Panc1 (cell line): ENCODE measurements at regions not wholly inside any gene's neighbourhood (a gene's known extent, or its start where the extent isn't known, plus 50 kb on each side); places are given as distances from the start of the nearest gene placed in this dataset.

Experiments used
- ATAC-seq: fragments of 200-7000 bp; cut with Tn5 transposase; 2 replicates; pipeline ENCODE4 v1.9.1; 2020; ENCODE audit warnings: mild to moderate bottlenecking, moderate library complexity
- BruUV-seq: library from RNA; stranded (reverse); fragments of 400-500 nt; replicated peaks from 2 replicates; lab custom pipeline; 2021; lab: Mats Ljungman, UMichigan
- CTCF ChIA-PET: fragments of 300-600 bp; sonication (Branson Sonifier 250); formaldehyde crosslinking; loops from one replicate; lab custom pipeline; 2022; ENCODE audit warnings: antibody characterized with exemption; lab: Charles Lee
- POLR2A ChIA-PET: fragments of 300-600 bp; sonication (Branson Sonifier 250); formaldehyde crosslinking; loops from one replicate; lab custom pipeline; 2022; ENCODE audit warnings: antibody characterized with exemption; lab: Charles Lee
- DNase-seq: peaks from one replicate; pipeline ENCODE4 v3.0.0-alpha.2; 2010; ENCODE audit warnings: low read depth, low spot score
- H3K27ac ChIP-seq: 2 replicates; pipeline ENCODE4 v1.5.1; 2011; ENCODE audit warnings: mild to moderate bottlenecking, low read length, inconsistent platforms
- H3K27me3 ChIP-seq: fragments of 200-500 bp; sonication (Bioruptor generic); 2 replicates; pipeline ENCODE4 v1.6.0; 2014; ENCODE audit warnings: low read length, inconsistent platforms; ENCODE audit not compliant: control insufficient read depth, insufficient read depth
- H3K36me3 ChIP-seq: fragments of 200-500 bp; sonication (Bioruptor generic); 2 replicates; pipeline ENCODE4 v1.5.1; 2014; ENCODE audit warnings: inconsistent platforms, mild to moderate bottlenecking, low read length, moderate library complexity; ENCODE audit not compliant: control insufficient read depth, insufficient read depth
- H3K4me1 ChIP-seq: 2 replicates; pipeline ENCODE4 v1.5.1; 2011; ENCODE audit warnings: inconsistent platforms, mild to moderate bottlenecking, low read length, moderate library complexity; ENCODE audit not compliant: control insufficient read depth, insufficient read depth
- H3K4me3 ChIP-seq, 2 experiments: 2 replicates each; pipeline ENCODE4 v1.5.1; 2011 to 2012; ENCODE audit warnings: low read depth in 2 of 2, low read length in 2 of 2, mild to moderate bottlenecking in 2 of 2, inconsistent platforms in 1 of 2, moderate library complexity in 1 of 2
- H3K9me3 ChIP-seq: fragments of 200-500 bp; sonication (Bioruptor generic); 2 replicates; pipeline ENCODE4 v1.5.1; 2014; ENCODE audit warnings: low read depth, mild to moderate bottlenecking, inconsistent platforms, low read length, moderate library complexity; ENCODE audit not compliant: control insufficient read depth, insufficient read depth
- POLR2AphosphoS5 ChIP-seq: IDR thresholded peaks from 2 replicates; pipeline ENCODE4 v1.6.1; 2012; ENCODE audit warnings: mild to moderate bottlenecking, low read depth, low read length, moderate library complexity
- SIN3A ChIP-seq: IDR thresholded peaks from 2 replicates; pipeline ENCODE4 v1.6.1; 2012; ENCODE audit warnings: low read depth, mild to moderate bottlenecking, low read length, moderate library complexity, borderline replicate concordance; ENCODE audit not compliant: insufficient read depth
- TCF7L2 ChIP-seq: IDR thresholded peaks from 2 replicates; pipeline ENCODE4 v1.6.1; 2011; ENCODE audit warnings: mild to moderate bottlenecking, low read depth, low read length, inconsistent platforms
- in situ Hi-C: cut with HindIII; loops from 2 replicates; pipeline ENCODE4 v1.10.0; 2016; ENCODE audit warnings: low sequenced_read_pairs, low pct_unique_long_range_greater_than_20kb
- intact Hi-C: fragments of 100-400 bp; cut with micrococcal nuclease; formaldehyde crosslinking; loops from one replicate; pipeline ENCODE4 v1.10.0; 2022; ENCODE audit not compliant: unreplicated experiment
- TF ChIP-seq, protein P1 (sequence below): fragments of 450-650 bp; IDR thresholded peaks from 2 replicates; pipeline ENCODE4 v1.5.1; 2017; ENCODE audit warnings: mild to moderate bottlenecking
- TF ChIP-seq, protein P2 (sequence below), 2 experiments: IDR thresholded peaks; 2 replicates each; pipeline ENCODE4 v1.6.1; 2011 to 2012; ENCODE audit warnings: low read depth in 2 of 2, control low read depth in 1 of 2, low read length in 1 of 2, mild to moderate bottlenecking in 1 of 2, moderate library complexity in 1 of 2; ENCODE audit not compliant: insufficient read depth in 1 of 2

DNA sequence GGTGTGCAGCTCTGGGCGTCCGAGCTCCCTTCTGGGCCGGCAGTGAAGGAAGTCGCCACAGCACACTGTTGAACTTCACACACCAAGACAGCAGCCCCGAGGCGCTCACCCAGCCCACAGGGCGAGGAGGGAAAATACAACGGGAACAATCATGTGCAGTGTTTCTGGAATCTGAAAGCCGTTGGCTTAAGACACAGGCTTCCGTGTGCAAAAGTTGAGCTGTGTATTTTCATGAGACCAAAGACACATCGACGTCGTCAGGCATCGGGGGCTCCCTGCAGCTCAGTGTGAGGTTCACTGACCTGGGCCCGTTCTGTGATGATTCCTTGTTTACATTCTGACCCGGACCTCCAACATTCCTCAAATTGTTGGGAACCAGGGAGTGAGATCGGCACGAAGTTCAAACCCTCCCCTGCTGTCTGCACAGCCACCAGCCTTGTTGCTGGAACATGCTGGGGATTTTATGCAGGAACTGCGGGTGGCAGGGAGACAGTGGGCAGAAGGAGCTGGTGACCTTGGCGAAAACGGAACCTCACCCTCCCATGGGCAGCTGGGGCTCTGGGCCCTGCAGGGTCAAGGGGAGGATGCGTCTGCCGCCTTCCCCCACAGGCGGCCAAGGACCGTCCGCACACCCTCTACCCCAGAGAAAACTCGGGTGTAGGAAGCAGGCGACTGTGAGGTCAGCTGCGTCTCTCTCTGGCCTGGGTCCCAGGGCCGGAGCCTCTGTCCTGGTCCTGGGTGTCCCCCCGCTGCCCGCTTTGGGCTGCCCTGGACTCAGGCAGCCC lies 72.2 kb downstream of the METRNL start:
- POLR2A ChIA-PET = no interaction called here
- Histone ChIP-seq H3K36me3 (no peaks in the 10 kb centered on the region), H3K27me3 (peaks cover 5% of the 10 kb centered on the region), H3K4me1 (peaks cover 12% of the 10 kb centered on the region), H3K4me3 (no peak overlapping the region), H3K9me3 (no peaks in the 10 kb centered on the region), H3K27ac (peak overlapping the region; percentile 31)
- in situ Hi-C loops = no loop called here
- BruUV-seq = no TSS peak
- TF ChIP-seq, protein P1, sequence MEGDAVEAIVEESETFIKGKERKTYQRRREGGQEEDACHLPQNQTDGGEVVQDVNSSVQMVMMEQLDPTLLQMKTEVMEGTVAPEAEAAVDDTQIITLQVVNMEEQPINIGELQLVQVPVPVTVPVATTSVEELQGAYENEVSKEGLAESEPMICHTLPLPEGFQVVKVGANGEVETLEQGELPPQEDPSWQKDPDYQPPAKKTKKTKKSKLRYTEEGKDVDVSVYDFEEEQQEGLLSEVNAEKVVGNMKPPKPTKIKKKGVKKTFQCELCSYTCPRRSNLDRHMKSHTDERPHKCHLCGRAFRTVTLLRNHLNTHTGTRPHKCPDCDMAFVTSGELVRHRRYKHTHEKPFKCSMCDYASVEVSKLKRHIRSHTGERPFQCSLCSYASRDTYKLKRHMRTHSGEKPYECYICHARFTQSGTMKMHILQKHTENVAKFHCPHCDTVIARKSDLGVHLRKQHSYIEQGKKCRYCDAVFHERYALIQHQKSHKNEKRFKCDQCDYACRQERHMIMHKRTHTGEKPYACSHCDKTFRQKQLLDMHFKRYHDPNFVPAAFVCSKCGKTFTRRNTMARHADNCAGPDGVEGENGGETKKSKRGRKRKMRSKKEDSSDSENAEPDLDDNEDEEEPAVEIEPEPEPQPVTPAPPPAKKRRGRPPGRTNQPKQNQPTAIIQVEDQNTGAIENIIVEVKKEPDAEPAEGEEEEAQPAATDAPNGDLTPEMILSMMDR = no peak
- TF ChIP-seq, protein P2, sequence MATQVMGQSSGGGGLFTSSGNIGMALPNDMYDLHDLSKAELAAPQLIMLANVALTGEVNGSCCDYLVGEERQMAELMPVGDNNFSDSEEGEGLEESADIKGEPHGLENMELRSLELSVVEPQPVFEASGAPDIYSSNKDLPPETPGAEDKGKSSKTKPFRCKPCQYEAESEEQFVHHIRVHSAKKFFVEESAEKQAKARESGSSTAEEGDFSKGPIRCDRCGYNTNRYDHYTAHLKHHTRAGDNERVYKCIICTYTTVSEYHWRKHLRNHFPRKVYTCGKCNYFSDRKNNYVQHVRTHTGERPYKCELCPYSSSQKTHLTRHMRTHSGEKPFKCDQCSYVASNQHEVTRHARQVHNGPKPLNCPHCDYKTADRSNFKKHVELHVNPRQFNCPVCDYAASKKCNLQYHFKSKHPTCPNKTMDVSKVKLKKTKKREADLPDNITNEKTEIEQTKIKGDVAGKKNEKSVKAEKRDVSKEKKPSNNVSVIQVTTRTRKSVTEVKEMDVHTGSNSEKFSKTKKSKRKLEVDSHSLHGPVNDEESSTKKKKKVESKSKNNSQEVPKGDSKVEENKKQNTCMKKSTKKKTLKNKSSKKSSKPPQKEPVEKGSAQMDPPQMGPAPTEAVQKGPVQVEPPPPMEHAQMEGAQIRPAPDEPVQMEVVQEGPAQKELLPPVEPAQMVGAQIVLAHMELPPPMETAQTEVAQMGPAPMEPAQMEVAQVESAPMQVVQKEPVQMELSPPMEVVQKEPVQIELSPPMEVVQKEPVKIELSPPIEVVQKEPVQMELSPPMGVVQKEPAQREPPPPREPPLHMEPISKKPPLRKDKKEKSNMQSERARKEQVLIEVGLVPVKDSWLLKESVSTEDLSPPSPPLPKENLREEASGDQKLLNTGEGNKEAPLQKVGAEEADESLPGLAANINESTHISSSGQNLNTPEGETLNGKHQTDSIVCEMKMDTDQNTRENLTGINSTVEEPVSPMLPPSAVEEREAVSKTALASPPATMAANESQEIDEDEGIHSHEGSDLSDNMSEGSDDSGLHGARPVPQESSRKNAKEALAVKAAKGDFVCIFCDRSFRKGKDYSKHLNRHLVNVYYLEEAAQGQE (IDR thresholded peaks at IDR 0.05; ENCODE audit: insufficient read depth in 1 of 2, low read depth in 2 of 2, low read length in 1 of 2) = no peak
- DNase-seq (no peak), ATAC-seq (peak; percentile 39)
- intact Hi-C loops = no loop called here
- CTCF ChIA-PET = no interaction called here

DNA sequence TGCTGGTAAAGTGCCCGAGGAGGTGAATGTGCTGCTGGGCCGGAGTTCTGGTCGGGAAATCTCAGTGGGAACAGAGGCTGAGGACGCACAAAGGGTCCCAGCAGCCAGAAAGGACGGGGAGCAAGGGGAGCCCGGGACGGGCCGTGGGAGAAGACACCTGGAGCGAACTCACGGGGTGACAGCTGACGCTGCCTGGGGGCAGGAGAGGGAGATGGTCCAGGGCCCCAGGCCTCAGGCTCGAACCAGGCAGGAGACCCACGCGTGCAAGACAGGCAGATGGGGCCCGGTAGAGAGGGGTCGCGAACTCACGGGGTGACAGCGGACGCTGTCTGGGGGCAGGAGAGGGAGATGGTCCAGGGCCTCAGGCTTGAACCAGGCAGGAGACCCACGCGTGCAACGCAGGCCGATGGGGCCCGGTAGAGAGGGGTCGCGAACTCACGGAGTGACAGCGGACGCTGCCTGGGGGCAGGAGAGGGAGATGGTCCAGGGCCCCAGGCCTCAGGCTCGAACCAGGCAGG lies 72.9 kb downstream of the METRNL start:
- ATAC-seq (no peak), DNase-seq (no peak)
- H3K27ac ChIP-seq = no peak overlapping the region
- in situ Hi-C loops (no loop called here), intact Hi-C loops (no loop called here)
- ChIA-PET POLR2A (no interaction called here), CTCF (no interaction called here)
- no peaks in the 10 kb centered on the region for H3K9me3 ChIP-seq
- TF ChIP-seq, protein P1 = no peak
- no peak for TF ChIP-seq TCF7L2
- no peak for TF ChIP-seq SIN3A
- no peak for TF ChIP-seq POLR2AphosphoS5
- TF ChIP-seq, protein P2 (IDR thresholded peaks at IDR 0.05; ENCODE audit: insufficient read depth in 1 of 2, low read depth in 2 of 2, low read length in 1 of 2) = no peak
- BruUV-seq = no TSS peak
- peaks cover 12% of the 10 kb centered on the region for H3K4me1 ChIP-seq
- H3K27me3 ChIP-seq = peaks cover under 1% of the 10 kb centered on the region; the same call in 1 of the 2 replicates
- no peaks in the 10 kb centered on the region for H3K36me3 ChIP-seq
- H3K4me3 ChIP-seq = no peak overlapping the region
